HuH-7.5 (cell line): ENCODE measurements at regions not wholly inside any gene's neighbourhood (a gene's known extent, or its start where the extent isn't known, plus 50 kb on each side); places are given as distances from the start of the nearest gene placed in this dataset.

ENCODE experiments used
- DNase-seq: peaks from one replicate; pipeline ENCODE4 v3.0.0; 2011; ENCODE audit warnings: low spot score

- DNase-seq = no peak
Observed at GRCh38 chr1:38133756-38134155, 87.2 kb upstream of the POU3F1 start.

DNA sequence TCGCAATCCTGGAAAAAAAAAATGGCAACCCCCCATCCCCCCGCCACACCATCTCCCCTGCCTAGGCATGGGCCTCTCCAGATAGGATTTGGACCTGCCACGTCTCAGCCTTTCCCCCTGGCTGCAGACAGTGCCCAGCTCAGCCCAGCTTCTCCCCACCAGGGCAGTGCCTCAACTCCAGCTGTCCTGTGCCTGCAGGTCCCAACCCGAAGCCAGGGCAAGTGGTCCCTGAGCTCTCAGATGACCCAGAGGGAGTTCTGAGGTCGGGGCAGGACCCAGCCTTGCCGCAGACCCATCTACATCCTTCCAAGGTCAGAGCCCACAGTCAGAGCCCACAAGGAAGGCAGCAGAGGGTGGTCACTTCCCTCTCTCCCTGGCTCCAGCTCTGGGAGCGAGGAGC is 86.7 kb upstream of the POU3F1 start:
- DNase-seq = no peak

DNA sequence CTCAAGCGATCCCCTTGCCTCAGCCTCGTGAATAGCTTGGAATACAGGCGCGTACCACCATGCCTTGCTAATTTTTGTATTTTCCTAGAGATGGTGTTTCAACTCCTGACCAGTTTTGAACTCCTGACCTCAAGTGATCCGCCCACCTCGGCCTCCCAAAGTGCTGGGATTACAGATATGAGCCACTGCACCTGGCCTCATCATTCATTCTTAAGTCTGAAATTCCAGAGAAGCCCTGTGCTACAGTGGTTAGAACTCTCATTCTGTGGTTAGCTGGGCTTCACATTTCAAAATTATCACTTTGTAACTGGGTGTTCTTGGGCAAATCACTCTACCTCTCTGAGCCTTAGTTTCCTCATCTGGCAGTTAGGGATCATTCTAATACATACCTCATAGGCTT is 86.1 kb upstream of the POU3F1 start:
- DNase-seq = no peak

DNA sequence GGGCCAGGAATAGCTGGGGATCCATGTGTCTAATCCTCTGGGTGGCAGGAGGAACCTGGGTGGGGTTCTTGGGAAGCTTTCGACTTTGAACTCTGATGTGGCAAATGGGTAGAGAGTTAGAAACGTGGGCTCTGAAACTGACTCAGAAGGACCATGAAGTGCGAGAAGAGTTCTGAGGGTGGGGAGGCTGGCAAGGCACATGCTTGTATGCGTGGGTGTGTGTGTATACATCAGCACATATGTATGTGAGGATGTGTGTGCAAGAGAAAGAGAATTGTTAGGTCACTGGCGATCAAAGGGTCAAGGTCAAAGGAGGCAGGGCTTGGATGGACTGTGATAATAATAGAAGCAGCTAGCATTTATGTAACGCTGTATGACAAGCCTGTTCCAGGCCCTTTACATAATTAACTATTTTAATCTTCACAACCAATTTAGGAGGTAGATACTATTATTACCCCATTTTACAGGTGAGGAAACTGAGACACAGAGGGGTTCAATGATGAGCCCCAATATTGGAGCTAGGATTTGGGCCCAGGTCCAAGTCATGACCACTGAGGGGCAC is 84.5 kb upstream of the POU3F1 start:
- no peak for DNase-seq

GRCh38 chr1:38129971-38130370 is 83.4 kb upstream of the POU3F1 start:
- no peak for DNase-seq

DNA sequence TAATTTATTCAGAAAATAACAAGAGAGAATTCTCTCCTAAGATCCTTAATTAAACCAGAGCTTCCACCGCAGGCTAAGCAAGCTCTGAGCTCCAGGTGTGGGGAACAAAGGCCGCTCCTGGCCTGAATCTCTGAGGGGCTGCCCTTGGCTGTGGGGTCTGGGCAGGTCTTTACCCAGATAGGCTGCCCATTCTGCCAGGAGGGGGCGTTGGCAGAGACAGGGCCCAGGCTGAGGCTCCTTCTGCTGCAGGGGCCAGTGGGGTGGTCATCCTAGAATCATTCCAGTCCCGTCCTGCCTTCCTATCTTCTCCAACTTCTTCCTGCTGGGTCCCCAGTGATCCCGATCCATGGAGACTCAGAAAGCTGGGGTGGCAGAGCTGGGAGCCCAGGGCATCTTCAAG is 82.9 kb upstream of the POU3F1 start:
- no peak for DNase-seq

GRCh38 chr1:38128926-38129453 is 82.4 kb upstream of the POU3F1 start:
- DNase-seq = no peak

- no peak for DNase-seq
Observed at GRCh38 chr1:38128511-38128910, 81.9 kb upstream of the POU3F1 start.

DNA sequence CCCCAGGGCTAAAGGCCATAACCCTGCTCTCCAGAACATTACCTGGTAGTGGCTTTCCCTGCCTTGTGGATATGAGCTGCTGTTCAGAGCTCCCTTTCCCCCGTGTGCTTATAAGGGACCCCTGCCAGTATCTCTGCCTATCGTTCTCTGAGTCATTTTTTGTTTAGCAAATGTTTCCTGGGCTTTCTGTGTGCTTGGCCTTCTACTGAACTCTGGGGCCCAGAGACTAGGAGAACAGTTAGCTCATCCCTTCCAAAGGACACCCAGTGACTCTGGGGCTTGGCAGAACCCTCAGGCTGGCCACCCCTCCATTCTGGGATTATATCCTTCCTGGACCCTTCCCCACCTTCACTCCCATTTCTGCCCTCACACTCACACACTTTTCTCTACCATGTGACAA is 80.8 kb upstream of the POU3F1 start:
- DNase-seq = no peak

DNA sequence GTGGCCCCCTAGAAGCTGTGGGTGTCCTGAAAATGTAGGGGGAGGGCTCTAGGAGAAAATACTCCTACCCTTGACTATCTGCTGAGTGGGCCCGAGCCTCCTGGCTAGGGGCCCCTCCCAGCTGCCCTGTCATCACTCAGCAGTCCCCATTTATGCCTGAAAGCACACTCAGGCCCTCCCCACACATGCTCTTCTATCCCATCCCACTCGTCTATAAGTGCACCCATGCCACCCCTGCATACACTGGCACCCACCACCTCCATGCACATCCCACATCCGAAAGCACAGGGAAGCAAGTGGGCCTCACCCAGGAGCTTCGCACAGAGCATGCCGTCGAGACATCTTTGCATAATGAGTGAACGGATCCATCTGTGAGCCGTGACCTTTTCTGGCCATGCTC is 80.4 kb upstream of the POU3F1 start:
- no peak for DNase-seq

- no peak for DNase-seq
Observed at GRCh38 chr1:38125837-38126520, 79.4 kb upstream of the POU3F1 start.

DNA sequence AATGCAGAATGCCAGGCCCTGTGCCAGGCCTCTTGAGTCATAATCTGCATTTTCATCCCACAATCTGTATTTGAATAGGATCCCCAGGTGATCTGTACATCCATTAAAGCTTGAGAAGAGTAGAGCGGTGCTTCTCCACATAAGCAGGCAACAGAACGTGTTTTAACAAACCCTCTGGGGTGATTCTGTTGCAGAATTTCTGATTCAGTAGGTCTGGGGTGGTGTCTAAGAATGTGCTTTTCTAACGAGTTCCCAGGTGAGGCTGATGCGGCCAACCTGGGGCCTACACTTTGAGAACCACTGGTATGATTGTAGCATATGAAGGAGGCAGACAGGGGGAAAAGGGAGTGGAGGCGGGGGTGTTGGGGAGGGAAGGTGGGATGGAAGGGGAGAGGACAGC is 78.4 kb upstream of the POU3F1 start:
- no peak for DNase-seq

- DNase-seq = no peak
Observed at GRCh38 chr1:38123356-38124135, 77.0 kb upstream of the POU3F1 start.

DNA sequence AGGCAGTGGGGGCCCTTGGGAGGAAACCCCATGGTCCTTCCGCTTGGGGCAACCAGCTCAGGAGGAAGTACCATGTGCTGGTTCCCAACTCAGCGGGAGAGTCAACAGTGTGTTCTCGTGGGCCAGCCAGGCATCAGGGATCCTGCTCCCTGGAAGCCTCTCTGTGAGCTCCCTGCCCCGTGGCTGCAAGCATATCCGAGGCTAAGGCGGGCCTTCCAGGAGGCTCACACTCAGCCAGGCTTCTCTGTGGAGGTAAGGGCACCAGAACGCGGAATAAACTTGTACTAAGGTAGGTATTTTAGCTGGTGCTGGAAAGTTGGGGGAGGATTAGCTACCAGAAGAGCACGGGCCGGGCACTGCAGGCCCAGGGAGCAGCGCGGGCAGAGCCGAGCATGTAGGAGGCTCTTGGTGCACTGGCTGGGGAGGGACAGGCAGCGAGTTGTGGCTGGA is 74.7 kb upstream of the POU3F1 start:
- no peak for DNase-seq

- no peak for DNase-seq
Observed at GRCh38 chr1:38120552-38121230, 74.1 kb upstream of the POU3F1 start.

- DNase-seq = no peak
Observed at GRCh38 chr1:38118976-38119375, 72.4 kb upstream of the POU3F1 start.

- DNase-seq = no peak
Observed at GRCh38 chr1:38117444-38117887, 70.9 kb upstream of the POU3F1 start.

GRCh38 chr1:38115682-38116202 is 69.1 kb upstream of the POU3F1 start:
- no peak for DNase-seq

- no peak for DNase-seq
Observed at GRCh38 chr1:38115226-38115625, 68.6 kb upstream of the POU3F1 start.

GRCh38 chr1:38114241-38115026 is 67.8 kb upstream of the POU3F1 start:
- no peak for DNase-seq

DNA sequence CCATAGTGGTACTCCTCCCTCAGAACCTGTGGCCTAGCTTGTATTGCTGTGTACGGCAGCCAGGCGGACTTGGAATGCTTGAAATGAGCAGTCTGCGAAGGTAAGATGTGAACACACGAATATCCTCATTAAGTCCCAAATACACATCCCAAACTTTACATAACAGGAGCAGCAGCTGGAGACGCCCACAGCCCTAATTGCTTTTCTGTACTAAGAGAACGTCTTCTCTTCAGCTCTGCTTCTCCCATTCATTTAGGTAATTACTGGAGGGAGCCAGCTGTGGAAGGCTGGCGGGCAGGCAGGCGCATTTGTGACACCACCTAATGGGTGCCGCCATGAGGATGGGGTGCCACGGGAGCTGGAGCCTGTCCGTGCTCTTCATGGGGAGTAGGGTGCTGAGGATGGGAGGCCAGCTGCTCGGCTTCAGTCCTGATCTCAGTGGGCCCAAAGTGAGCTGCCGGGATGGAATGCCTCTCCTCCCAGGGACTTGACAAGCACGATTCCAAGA is 66.6 kb upstream of the POU3F1 start:
- DNase-seq = no peak
